GM12878 (cell line): ENCODE measurements at regions not wholly inside any gene's neighbourhood (a gene's known extent, or its start where the extent isn't known, plus 50 kb on each side); places are given as distances from the start of the nearest gene placed in this dataset.

Experiments
- BRCA1 ChIP-seq: IDR thresholded peaks from 2 replicates; pipeline ENCODE4 v1.6.1; 2011; ENCODE audit warnings: low read depth, low read length, improper control_type of control experiment
- CBX5 ChIP-seq: sonication (generic); IDR thresholded peaks from 2 replicates; pipeline ENCODE4 v1.6.1; 2016; ENCODE audit warnings: low read depth, moderate library complexity, mild to moderate bottlenecking, inconsistent platforms
- EP300 ChIP-seq, 2 experiments: fragments of 150-350 bp in 1 of 2; IDR thresholded peaks; 2 replicates each; pipeline ENCODE4 v1.6.1; 2011 to 2012; ENCODE audit warnings: low read depth in 2 of 2, low read length in 2 of 2, borderline replicate concordance in 1 of 2, improper control_type of control experiment in 1 of 2, inconsistent platforms in 1 of 2; ENCODE audit not compliant: control insufficient read depth in 1 of 2
- FOXK2 ChIP-seq: fragments of 450-650 bp; IDR thresholded peaks from 2 replicates; pipeline ENCODE4 v1.6.1; 2017; ENCODE audit warnings: mild to moderate bottlenecking, moderate library complexity
- FOXM1 ChIP-seq: IDR thresholded peaks from 2 replicates; pipeline ENCODE4 v1.6.1; 2012; ENCODE audit warnings: low read depth, mild to moderate bottlenecking, inconsistent platforms, low read length, moderate library complexity
- POLR2A ChIP-seq: IDR thresholded peaks from 2 replicates; pipeline ENCODE4 v1.6.1; 2011; ENCODE audit warnings: low read depth, mild to moderate bottlenecking, low read length
- TARDBP ChIP-seq: IDR thresholded peaks from 2 replicates; pipeline ENCODE4 v1.6.1; 2016; ENCODE audit warnings: borderline replicate concordance
- TF ChIP-seq, protein P1 (sequence below): fragments of 450-650 bp; formaldehyde crosslinking; IDR thresholded peaks from 2 replicates; pipeline ENCODE4 v1.5.0; 2022; ENCODE audit warnings: mild to moderate bottlenecking, missing genetic modification characterization

DNA sequence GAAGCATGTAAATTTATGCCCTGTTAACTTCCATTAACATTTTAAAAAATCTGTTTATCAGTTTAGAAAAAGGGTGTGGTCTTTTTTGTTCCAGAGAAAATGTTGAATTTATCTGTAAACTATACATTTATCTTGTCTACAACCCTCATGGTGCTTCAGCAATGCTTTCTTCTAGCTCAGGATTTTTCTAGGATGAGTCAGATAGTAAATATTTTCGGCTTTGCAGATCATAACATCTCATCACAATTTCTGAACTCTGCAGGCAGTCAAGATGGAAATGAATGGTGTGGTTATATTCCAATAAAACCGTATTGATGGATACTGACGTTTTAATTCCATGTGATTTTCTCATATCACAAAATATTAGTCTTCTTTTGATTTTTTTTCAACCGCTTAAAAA lies 70.5 kb upstream of the FOXB1 start:
- TF ChIP-seq BRCA1 (no peak), POLR2A (no peak), FOXM1 (no peak), CBX5 (no peak), TARDBP (no peak), FOXK2 (no peak), EP300 (IDR thresholded peaks at IDR 0.05; ENCODE audit: borderline replicate concordance in 1 of 2, control insufficient read depth in 1 of 2, low read depth in 2 of 2, low read length in 2 of 2) (no peak)
- TF ChIP-seq, protein P1, sequence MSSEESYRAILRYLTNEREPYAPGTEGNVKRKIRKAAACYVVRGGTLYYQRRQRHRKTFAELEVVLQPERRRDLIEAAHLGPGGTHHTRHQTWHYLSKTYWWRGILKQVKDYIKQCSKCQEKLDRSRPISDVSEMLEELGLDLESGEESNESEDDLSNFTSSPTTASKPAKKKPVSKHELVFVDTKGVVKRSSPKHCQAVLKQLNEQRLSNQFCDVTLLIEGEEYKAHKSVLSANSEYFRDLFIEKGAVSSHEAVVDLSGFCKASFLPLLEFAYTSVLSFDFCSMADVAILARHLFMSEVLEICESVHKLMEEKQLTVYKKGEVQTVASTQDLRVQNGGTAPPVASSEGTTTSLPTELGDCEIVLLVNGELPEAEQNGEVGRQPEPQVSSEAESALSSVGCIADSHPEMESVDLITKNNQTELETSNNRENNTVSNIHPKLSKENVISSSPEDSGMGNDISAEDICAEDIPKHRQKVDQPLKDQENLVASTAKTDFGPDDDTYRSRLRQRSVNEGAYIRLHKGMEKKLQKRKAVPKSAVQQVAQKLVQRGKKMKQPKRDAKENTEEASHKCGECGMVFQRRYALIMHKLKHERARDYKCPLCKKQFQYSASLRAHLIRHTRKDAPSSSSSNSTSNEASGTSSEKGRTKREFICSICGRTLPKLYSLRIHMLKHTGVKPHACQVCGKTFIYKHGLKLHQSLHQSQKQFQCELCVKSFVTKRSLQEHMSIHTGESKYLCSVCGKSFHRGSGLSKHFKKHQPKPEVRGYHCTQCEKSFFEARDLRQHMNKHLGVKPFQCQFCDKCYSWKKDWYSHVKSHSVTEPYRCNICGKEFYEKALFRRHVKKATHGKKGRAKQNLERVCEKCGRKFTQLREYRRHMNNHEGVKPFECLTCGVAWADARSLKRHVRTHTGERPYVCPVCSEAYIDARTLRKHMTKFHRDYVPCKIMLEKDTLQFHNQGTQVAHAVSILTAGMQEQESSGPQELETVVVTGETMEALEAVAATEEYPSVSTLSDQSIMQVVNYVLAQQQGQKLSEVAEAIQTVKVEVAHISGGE (CRISPR knock-in tag) = no peak
